Right lobe of liver (tissue), 6 donors: ENCODE measurements at regions not wholly inside any gene's neighbourhood (a gene's known extent, or its start where the extent isn't known, plus 50 kb on each side); places are given as distances from the start of the nearest gene placed in this dataset.

Source experiments
- ATAC-seq, 4 donors: fragments of 200-7000 bp; cut with Tn5 transposase; one replicate each; pipeline ENCODE4 v1.9.1; 2020; ENCODE audit warnings: mild to moderate bottlenecking in 4 of 4, moderate library complexity in 4 of 4
- DNase-seq, 3 donors: peaks; one replicate each; pipeline ENCODE4 v3.0.0-alpha.2; 2020
- H3K27ac ChIP-seq, 3 donors: fragments of 200-600 bp; one replicate each; pipeline ENCODE4 v1.8.0; 2022
- H3K27me3 ChIP-seq, 2 donors: fragments of 200-600 bp; one replicate each; pipeline ENCODE4 v1.8.0; 2022
- H3K36me3 ChIP-seq, 4 donors: fragments of 200-600 bp; sonication (generic) in 1 of 4; one replicate each; pipeline versions ENCODE4 v1.5.1 to v1.8.0; 2017 to 2022; ENCODE audit warnings: control low read depth in 1 of 4
- H3K4me1 ChIP-seq, 4 donors: fragments of 200-600 bp; sonication (generic) in 1 of 4; one replicate each; pipeline versions ENCODE4 v1.5.1 to v1.8.0; 2017 to 2022; ENCODE audit warnings: control low read depth in 1 of 4
- H3K4me3 ChIP-seq, 3 donors: fragments of 200-600 bp; one replicate each; pipeline ENCODE4 v1.8.0; 2022
- H3K9me3 ChIP-seq, 4 donors: fragments of 200-600 bp; sonication (generic) in 1 of 4; one replicate each; pipeline versions ENCODE4 v1.5.1 to v1.8.0; 2017 to 2022; ENCODE audit warnings: control low read depth in 1 of 4
- CTCF ChIP-seq, 4 donors: fragments of 200-600 bp in 3 of 4; fragments of 450-650 bp in 1 of 4; IDR thresholded peaks; one replicate each; pipeline versions ENCODE4 v1.5.1 to v1.8.0; 2016 to 2022; ENCODE audit warnings: antibody characterized with exemption in 4 of 4, mild to moderate bottlenecking in 2 of 4
- POLR2A ChIP-seq: fragments of 450-650 bp; IDR thresholded peaks from one replicate; pipeline ENCODE4 v1.6.1; 2017; ENCODE audit warnings: antibody characterized with exemption, mild to moderate bottlenecking
- WGBS: methylation state at CpG from one replicate; pipeline ENCODE4 v1.1.6; 2018; ENCODE audit warnings: low coverage, low lambda C conversion rate; ENCODE audit not compliant: insufficient coverage; ENCODE audit errors: missing lambda C conversion rate; 5-methylcytosine and 5-hydroxymethylcytosine counted together
- intact Hi-C, 2 donors: fragments of 100-400 bp; cut with DNase I; formaldehyde crosslinking; loops; one replicate each; pipeline versions ENCODE4 v1.11.2 to v1.14.1; 2022
- donor health status: DM: no; HTN: yes; CAD: no.
- donor health status: DM: no; HTN: no; CAD: no.
- donor health status: DM: no; HTN: no; CAD: no.
- donor health status: DM: no; HTN: yes; CAD: no.
- donor health status: DM: no; HTN: yes; CAD: no.

- Histone ChIP-seq H3K9me3 (no peaks in the 10 kb centered on the region), H3K4me1 (no peaks in the 10 kb centered on the region), H3K27ac (no peak overlapping the region), H3K4me3 (no peak overlapping the region), H3K36me3 (no peaks in the 10 kb centered on the region), H3K27me3 (no peaks in the 10 kb centered on the region)
- no peak for ATAC-seq
- no peak for DNase-seq
- WGBS = 43% methylated on average over 1 of the region's 5 CpGs
- intact Hi-C loops = no loop called here
- no peak for TF ChIP-seq POLR2A
- TF ChIP-seq CTCF (IDR thresholded peaks at IDR 0.05) = no peak
These were observed 87.6 kb downstream of the ACKR3 start for GRCh38 chr2:236657215-236657614.

- Histone ChIP-seq H3K4me1 (no peaks in the 10 kb centered on the region), H3K27me3 (no peaks in the 10 kb centered on the region), H3K4me3 (no peak overlapping the region), H3K27ac (no peak overlapping the region), H3K36me3 (no peaks in the 10 kb centered on the region), H3K9me3 (no peaks in the 10 kb centered on the region)
- no peak for ATAC-seq
- TF ChIP-seq POLR2A (no peak), CTCF (IDR thresholded peaks at IDR 0.05) (no peak)
- no peak for DNase-seq
- intact Hi-C loops = no loop called here
- WGBS = 54% methylated on average over 4 of the region's 4 CpGs
These were observed 88.2 kb downstream of the ACKR3 start for GRCh38 chr2:236657801-236658200.

- ATAC-seq = no peak
- no peaks in the 10 kb centered on the region for H3K9me3 ChIP-seq
- H3K27me3 ChIP-seq = no peaks in the 10 kb centered on the region
- DNase-seq = no peak
- intact Hi-C loops = no loop called here
- H3K4me3 ChIP-seq = no peak overlapping the region
- TF ChIP-seq CTCF (IDR thresholded peaks at IDR 0.05) (no peak), POLR2A (no peak)
- H3K36me3 ChIP-seq = no peaks in the 10 kb centered on the region
- WGBS = 69% methylated on average over 13 of the region's 16 CpGs
- H3K4me1 ChIP-seq = no peaks in the 10 kb centered on the region
- no peak overlapping the region for H3K27ac ChIP-seq
These were observed 89.5 kb downstream of the ACKR3 start for GRCh38 chr2:236658974-236659757.

- H3K27ac ChIP-seq = no peak overlapping the region
- H3K9me3 ChIP-seq = no peaks in the 10 kb centered on the region
- no peaks in the 10 kb centered on the region for H3K36me3 ChIP-seq
- no peak for DNase-seq
- H3K27me3 ChIP-seq = no peaks in the 10 kb centered on the region
- intact Hi-C loops = no loop called here
- TF ChIP-seq POLR2A (no peak), CTCF (IDR thresholded peaks at IDR 0.05) (no peak)
- no peak for ATAC-seq
- no peaks in the 10 kb centered on the region for H3K4me1 ChIP-seq
- 58% methylated on average over 2 of the region's 5 CpGs for WGBS
- no peak overlapping the region for H3K4me3 ChIP-seq
These were observed 90.1 kb downstream of the ACKR3 start for GRCh38 chr2:236659758-236660150.
